Activated CD4-positive, alpha-beta memory T cell treated with anti-CD3 and anti-CD28 coated beads for 36 hours (primary cell): ENCODE measurements at regions not wholly inside any gene's neighbourhood (a gene's known extent, or its start where the extent isn't known, plus 50 kb on each side); places are given as distances from the start of the nearest gene placed in this dataset.

Experiments
- CTCF ChIA-PET: fragments of 350-600 bp; sonication (Branson Sonifier 250); formaldehyde crosslinking; loops from one replicate; lab custom pipeline; 2021; ENCODE audit warnings: antibody characterized with exemption, inconsistent platforms; lab: Charles Lee
- POLR2A ChIA-PET: fragments of 350-600 bp; sonication (Branson Sonifier 250); formaldehyde crosslinking; loops from one replicate; lab custom pipeline; 2021; ENCODE audit warnings: antibody characterized with exemption; lab: Charles Lee
- DNase-seq: peaks from one replicate; pipeline ENCODE4 v3.0.0-alpha.2; 2020
- H3K27ac Mint-ChIP-seq: one replicate; pipeline ENCODE4 v1.8.0; 2021; ENCODE audit warnings: mixed read lengths
- H3K27me3 Mint-ChIP-seq: one replicate; pipeline ENCODE4 v1.8.0; 2021; ENCODE audit warnings: mixed read lengths
- H3K36me3 Mint-ChIP-seq: one replicate; pipeline ENCODE4 v1.8.0; 2021; ENCODE audit warnings: mixed read lengths
- H3K4me1 Mint-ChIP-seq: one replicate; pipeline ENCODE4 v1.8.0; 2021; ENCODE audit warnings: low read depth, mixed read lengths
- H3K4me3 Mint-ChIP-seq: one replicate; pipeline ENCODE4 v1.8.0; 2021; ENCODE audit warnings: mild to moderate bottlenecking, mixed read lengths
- H3K9me3 Mint-ChIP-seq: one replicate; pipeline ENCODE4 v1.8.0; 2021; ENCODE audit warnings: mixed read lengths
- intact Hi-C: fragments of 100-400 bp; cut with micrococcal nuclease; formaldehyde crosslinking; loops from one replicate; pipeline ENCODE4 v1.15.1; 2023

- peaks cover 39% of the 10 kb centered on the region for H3K4me1 Mint-ChIP-seq
- H3K9me3 Mint-ChIP-seq, result no peaks in the 10 kb centered on the region
- H3K27me3 Mint-ChIP-seq, result no peaks in the 10 kb centered on the region
- no peaks in the 10 kb centered on the region for H3K36me3 Mint-ChIP-seq
- H3K27ac Mint-ChIP-seq, result no peak overlapping the region
- ChIA-PET CTCF (interaction anchor here (1.0 to 3.2 kb wide), 2 partner anchors 25 to 134 kb away, joined by 3 to 18 read pairs; no protein-coding TSS in a partner anchor), POLR2A (no interaction called here)
- H3K4me3 Mint-ChIP-seq, result no peak overlapping the region
- DNase-seq, result no peak
- intact Hi-C loops, result no loop called here
These were observed 71.4 kb upstream of the TANK start for GRCh38 chr2:161088658-161089350.

- H3K27me3 Mint-ChIP-seq, result no peaks in the 10 kb centered on the region
- DNase-seq, result peak; percentile 57
- intact Hi-C loops, result loop anchor here (1.0 kb wide), 2 partner anchors 12 to 14 kb away; no protein-coding TSS in a partner anchor
- peak overlapping the region; percentile 54 for H3K27ac Mint-ChIP-seq
- POLR2A ChIA-PET, result interaction anchor here (0.7 to 0.9 kb wide), 2 partner anchors 12 to 79 kb away, joined by 3 read pairs; no protein-coding TSS in a partner anchor
- H3K9me3 Mint-ChIP-seq, result no peaks in the 10 kb centered on the region
- CTCF ChIA-PET, result interaction anchor here (0.9 to 3.2 kb wide), 3 partner anchors 13 to 28 kb away, joined by 3 to 18 read pairs (median 4); no protein-coding TSS in a partner anchor
- H3K36me3 Mint-ChIP-seq, result no peaks in the 10 kb centered on the region
- peaks cover 35% of the 10 kb centered on the region for H3K4me1 Mint-ChIP-seq
- H3K4me3 Mint-ChIP-seq, result peak overlapping the region; percentile 48
These were observed 69.8 kb upstream of the TANK start for GRCh38 chr2:161090411-161090810.

- H3K9me3 Mint-ChIP-seq, result peaks cover 15% of the 10 kb centered on the region
- H3K4me3 Mint-ChIP-seq, result no peak overlapping the region
- ChIA-PET POLR2A (no interaction called here), CTCF (no interaction called here)
- DNase-seq, result no peak
- H3K4me1 Mint-ChIP-seq, result peaks cover 13% of the 10 kb centered on the region
- H3K27ac Mint-ChIP-seq, result no peak overlapping the region
- intact Hi-C loops, result no loop called here
- no peaks in the 10 kb centered on the region for H3K27me3 Mint-ChIP-seq
- no peaks in the 10 kb centered on the region for H3K36me3 Mint-ChIP-seq
These were observed 64.9 kb upstream of the TANK start for GRCh38 chr2:161095314-161095713.

- POLR2A ChIA-PET, result no interaction called here
- no peak overlapping the region for H3K27ac Mint-ChIP-seq
- CTCF ChIA-PET, result no interaction called here
- no peaks in the 10 kb centered on the region for H3K36me3 Mint-ChIP-seq
- no peaks in the 10 kb centered on the region for H3K27me3 Mint-ChIP-seq
- intact Hi-C loops, result no loop called here
- no peak overlapping the region for H3K4me3 Mint-ChIP-seq
- H3K9me3 Mint-ChIP-seq, result peaks cover 15% of the 10 kb centered on the region
- no peak for DNase-seq
- peaks cover 3% of the 10 kb centered on the region for H3K4me1 Mint-ChIP-seq
These were observed 63.9 kb upstream of the TANK start for GRCh38 chr2:161096336-161096735.

- Mint-ChIP-seq H3K4me1 (no peaks in the 10 kb centered on the region), H3K9me3 (peaks cover 15% of the 10 kb centered on the region), H3K36me3 (no peaks in the 10 kb centered on the region), H3K27ac (no peak overlapping the region), H3K27me3 (no peaks in the 10 kb centered on the region), H3K4me3 (no peak overlapping the region)
- intact Hi-C loops, result no loop called here
- POLR2A ChIA-PET, result no interaction called here
- no peak for DNase-seq
- CTCF ChIA-PET, result no interaction called here
These were observed 63.1 kb upstream of the TANK start for GRCh38 chr2:161097157-161097556.

GRCh38 chr2:161100211-161100895, 59.9 kb upstream of the TANK start:
- Mint-ChIP-seq H3K9me3 (peaks cover 15% of the 10 kb centered on the region), H3K4me3 (no peak overlapping the region), H3K4me1 (peaks cover 12% of the 10 kb centered on the region), H3K27ac (no peak overlapping the region), H3K36me3 (no peaks in the 10 kb centered on the region), H3K27me3 (no peaks in the 10 kb centered on the region)
- POLR2A ChIA-PET, result no interaction called here
- intact Hi-C loops, result no loop called here
- DNase-seq, result no peak
- CTCF ChIA-PET, result no interaction called here

GRCh38 chr2:161101406-161101805, 58.8 kb upstream of the TANK start:
- no peak for DNase-seq
- H3K4me3 Mint-ChIP-seq, result no peak overlapping the region
- ChIA-PET CTCF (no interaction called here), POLR2A (no interaction called here)
- intact Hi-C loops, result no loop called here
- peaks cover 15% of the 10 kb centered on the region for H3K9me3 Mint-ChIP-seq
- H3K27ac Mint-ChIP-seq, result no peak overlapping the region
- H3K4me1 Mint-ChIP-seq, result peaks cover 12% of the 10 kb centered on the region
- no peaks in the 10 kb centered on the region for H3K36me3 Mint-ChIP-seq
- H3K27me3 Mint-ChIP-seq, result no peaks in the 10 kb centered on the region

GRCh38 chr2:161102770-161103450, 57.3 kb upstream of the TANK start:
- DNase-seq, result no peak
- H3K27me3 Mint-ChIP-seq, result no peaks in the 10 kb centered on the region
- ChIA-PET POLR2A (interaction anchor here (1.0 to 1.6 kb wide), 2 partner anchors 34 to 35 kb away, joined by 3 to 4 read pairs; no protein-coding TSS in a partner anchor), CTCF (interaction anchor here (1.6 kb wide), 1 partner anchor 132 kb away, joined by 5 read pairs; no protein-coding TSS in a partner anchor)
- H3K27ac Mint-ChIP-seq, result no peak overlapping the region
- no peaks in the 10 kb centered on the region for H3K36me3 Mint-ChIP-seq
- peaks cover 19% of the 10 kb centered on the region for H3K4me1 Mint-ChIP-seq
- H3K9me3 Mint-ChIP-seq, result peaks cover 14% of the 10 kb centered on the region
- H3K4me3 Mint-ChIP-seq, result no peak overlapping the region
- intact Hi-C loops, result no loop called here

- ChIA-PET POLR2A (interaction anchor here (1.0 to 1.9 kb wide), 3 partner anchors 10 to 35 kb away, joined by 3 to 6 read pairs (median 4); no protein-coding TSS in a partner anchor), CTCF (interaction anchor here (0.8 to 1.6 kb wide), 2 partner anchors 32 to 133 kb away, joined by 3 to 5 read pairs; no protein-coding TSS in a partner anchor)
- H3K4me3 Mint-ChIP-seq, result no peak overlapping the region
- no peaks in the 10 kb centered on the region for H3K27me3 Mint-ChIP-seq
- H3K4me1 Mint-ChIP-seq, result peaks cover 19% of the 10 kb centered on the region
- DNase-seq, result no peak
- H3K27ac Mint-ChIP-seq, result no peak overlapping the region
- H3K9me3 Mint-ChIP-seq, result peaks cover 9% of the 10 kb centered on the region
- intact Hi-C loops, result no loop called here
- no peaks in the 10 kb centered on the region for H3K36me3 Mint-ChIP-seq
These were observed 56.8 kb upstream of the TANK start for GRCh38 chr2:161103451-161103831.

- ChIA-PET CTCF (interaction anchor here (0.8 to 1.6 kb wide), 5 partner anchors 24 to 169 kb away, joined by 3 to 9 read pairs (median 4); no protein-coding TSS in a partner anchor), POLR2A (interaction anchor here (0.7 to 1.9 kb wide), 5 partner anchors 10 to 34 kb away, joined by 3 to 6 read pairs (median 4); no protein-coding TSS in a partner anchor)
- intact Hi-C loops, result loop anchor here (1.0 kb wide), 5 partner anchors 14 to 62 kb away; no protein-coding TSS in a partner anchor
- Mint-ChIP-seq H3K27me3 (no peaks in the 10 kb centered on the region), H3K4me1 (peaks cover 19% of the 10 kb centered on the region), H3K4me3 (no peak overlapping the region), H3K27ac (no peak overlapping the region), H3K9me3 (peaks cover 4% of the 10 kb centered on the region), H3K36me3 (no peaks in the 10 kb centered on the region)
- DNase-seq, result peak; percentile 22
These were observed 56.1 kb upstream of the TANK start for GRCh38 chr2:161104054-161104553.

GRCh38 chr2:161107265-161107664, 53.0 kb upstream of the TANK start:
- DNase-seq, result no peak
- H3K4me3 Mint-ChIP-seq, result no peak overlapping the region
- H3K27me3 Mint-ChIP-seq, result no peaks in the 10 kb centered on the region
- ChIA-PET POLR2A (interaction anchor here (0.8 kb wide), 1 partner anchor 700 kb away, joined by 3 read pairs; no protein-coding TSS in a partner anchor), CTCF (interaction anchor here (0.6 to 2.7 kb wide), 5 partner anchors 12 to 136 kb away, joined by 3 to 11 read pairs (median 3); no protein-coding TSS in a partner anchor)
- H3K9me3 Mint-ChIP-seq, result no peaks in the 10 kb centered on the region
- intact Hi-C loops, result no loop called here
- peaks cover 19% of the 10 kb centered on the region for H3K4me1 Mint-ChIP-seq
- no peaks in the 10 kb centered on the region for H3K36me3 Mint-ChIP-seq
- no peak overlapping the region for H3K27ac Mint-ChIP-seq
